ENCODE measurements at regions not wholly inside any gene's neighbourhood (a gene's known extent, or its start where the extent isn't known, plus 50 kb on each side); places are given as distances from the start of the nearest gene placed in this dataset.

DNA sequence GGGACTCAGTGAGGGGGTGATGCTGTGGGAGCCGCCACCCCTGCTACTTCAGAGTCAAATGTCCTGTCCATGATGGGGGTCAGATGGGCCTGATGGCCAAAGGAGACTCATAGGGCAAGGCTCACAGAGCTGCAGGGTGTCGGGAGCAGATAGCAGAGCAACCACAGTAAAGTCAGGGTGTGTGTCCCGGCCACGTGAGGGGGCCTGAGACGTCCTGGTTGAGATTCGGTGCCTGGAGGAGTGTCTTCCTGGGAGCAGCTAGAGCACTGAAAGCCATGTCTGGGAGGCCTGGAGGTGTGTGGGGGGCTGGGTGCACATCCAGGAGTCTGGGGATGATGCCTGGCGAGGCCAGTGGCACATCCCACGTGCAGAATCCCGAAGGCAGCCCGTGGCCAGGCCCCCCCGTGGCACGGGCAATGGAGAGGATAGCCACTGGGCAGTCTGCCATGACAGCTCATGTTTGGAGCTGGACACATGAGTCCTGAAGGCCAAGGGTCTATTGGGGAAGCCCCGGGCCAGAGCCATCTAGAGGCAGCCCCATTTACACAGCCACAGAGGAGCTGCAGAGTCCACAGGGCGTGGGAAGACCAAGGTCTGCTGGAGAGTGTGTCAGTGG, 308.0 kb upstream of the SFSWAP start:
- TF ChIP-seq CTCF (IDR thresholded peaks at IDR 0.05 in 4 of 5, conservative IDR thresholded peaks at IDR 0.05 in 1 of 5) (no peak), POLR2A (IDR thresholded peaks at IDR 0.05) (no peak)

Measured in gastrocnemius medialis (tissue), 4 donors.